ENCODE measurements at regions not wholly inside any gene's neighbourhood (a gene's known extent, or its start where the extent isn't known, plus 50 kb on each side); places are given as distances from the start of the nearest gene placed in this dataset.

- TF ChIP-seq, protein P1, sequence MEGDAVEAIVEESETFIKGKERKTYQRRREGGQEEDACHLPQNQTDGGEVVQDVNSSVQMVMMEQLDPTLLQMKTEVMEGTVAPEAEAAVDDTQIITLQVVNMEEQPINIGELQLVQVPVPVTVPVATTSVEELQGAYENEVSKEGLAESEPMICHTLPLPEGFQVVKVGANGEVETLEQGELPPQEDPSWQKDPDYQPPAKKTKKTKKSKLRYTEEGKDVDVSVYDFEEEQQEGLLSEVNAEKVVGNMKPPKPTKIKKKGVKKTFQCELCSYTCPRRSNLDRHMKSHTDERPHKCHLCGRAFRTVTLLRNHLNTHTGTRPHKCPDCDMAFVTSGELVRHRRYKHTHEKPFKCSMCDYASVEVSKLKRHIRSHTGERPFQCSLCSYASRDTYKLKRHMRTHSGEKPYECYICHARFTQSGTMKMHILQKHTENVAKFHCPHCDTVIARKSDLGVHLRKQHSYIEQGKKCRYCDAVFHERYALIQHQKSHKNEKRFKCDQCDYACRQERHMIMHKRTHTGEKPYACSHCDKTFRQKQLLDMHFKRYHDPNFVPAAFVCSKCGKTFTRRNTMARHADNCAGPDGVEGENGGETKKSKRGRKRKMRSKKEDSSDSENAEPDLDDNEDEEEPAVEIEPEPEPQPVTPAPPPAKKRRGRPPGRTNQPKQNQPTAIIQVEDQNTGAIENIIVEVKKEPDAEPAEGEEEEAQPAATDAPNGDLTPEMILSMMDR (IDR thresholded peaks at IDR 0.05; ENCODE audit: extremely low read depth, missing control alignments): no peak
- DNase-seq (ENCODE audit: low spot score): no peak
These were observed 113.4 kb upstream of the FOXF1 start for GRCh38 chr16:86396901-86397311.

DNA sequence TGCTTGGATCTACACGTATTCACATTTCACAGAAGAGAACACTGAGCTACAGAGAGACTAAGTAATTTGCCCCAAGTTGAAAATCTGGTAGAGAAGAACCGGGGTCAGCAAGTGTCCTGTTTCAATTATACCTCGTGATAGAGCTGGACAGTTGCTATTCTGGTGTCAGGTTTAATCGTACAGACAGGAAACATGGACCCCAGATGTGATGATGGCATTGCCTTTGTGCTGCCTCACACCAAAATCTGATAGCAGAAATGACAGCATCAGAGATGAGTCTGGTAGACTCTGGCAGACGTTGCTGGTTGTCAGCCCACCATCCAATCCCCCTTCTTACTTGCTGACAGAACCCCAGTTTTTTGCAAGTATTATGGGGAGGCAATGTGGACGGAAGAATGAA lies 112.1 kb upstream of the FOXF1 start:
- TF ChIP-seq, protein P1 (IDR thresholded peaks at IDR 0.05; ENCODE audit: extremely low read depth, missing control alignments): no peak
- no peak for DNase-seq (ENCODE audit: low spot score)

- no peak for DNase-seq (ENCODE audit: low spot score)
- TF ChIP-seq, protein P1 (IDR thresholded peaks at IDR 0.05; ENCODE audit: extremely low read depth, missing control alignments): no peak
These were observed 111.7 kb upstream of the FOXF1 start for GRCh38 chr16:86398622-86399021.

GRCh38 chr16:86401126-86401525 lies 109.2 kb upstream of the FOXF1 start:
- DNase-seq (ENCODE audit: low spot score): no peak
- TF ChIP-seq, protein P1 (IDR thresholded peaks at IDR 0.05; ENCODE audit: extremely low read depth, missing control alignments): no peak

GRCh38 chr16:86403085-86403484 lies 107.2 kb upstream of the FOXF1 start:
- TF ChIP-seq, protein P1 (IDR thresholded peaks at IDR 0.05; ENCODE audit: extremely low read depth, missing control alignments): no peak

GRCh38 chr16:86403541-86404163 lies 106.7 kb upstream of the FOXF1 start:
- TF ChIP-seq, protein P1 (IDR thresholded peaks at IDR 0.05; ENCODE audit: extremely low read depth, missing control alignments): no peak
- no peak for DNase-seq (ENCODE audit: low spot score)

More at GRCh38 chr16:86403085-86403484, 107.2 kb upstream of the FOXF1 start:
- DNase-seq (ENCODE audit: low spot score): no peak

DNA sequence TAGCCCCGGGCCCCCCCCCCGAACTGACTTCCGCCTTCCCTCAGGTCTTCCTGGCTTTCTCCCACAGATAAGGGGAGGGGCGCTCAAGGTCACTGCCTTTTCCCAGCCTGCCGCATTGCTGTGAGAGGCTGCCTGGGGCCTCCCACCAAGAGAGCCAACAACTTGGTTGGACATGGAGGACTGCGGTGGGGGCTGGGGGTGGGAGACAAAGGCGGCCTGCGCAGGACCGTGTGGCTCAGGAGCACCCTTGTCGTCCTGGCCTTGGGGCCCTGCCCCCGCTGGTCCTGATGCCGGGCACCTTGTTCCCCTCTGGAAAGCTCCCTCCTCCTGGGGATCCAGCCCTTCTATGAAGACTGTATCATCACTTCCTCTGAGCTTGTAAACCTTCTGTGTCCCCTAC lies 105.6 kb upstream of the FOXF1 start:
- DNase-seq (ENCODE audit: low spot score): no peak
- TF ChIP-seq, protein P1 (IDR thresholded peaks at IDR 0.05; ENCODE audit: extremely low read depth, missing control alignments): no peak
